ENCODE measurements at regions not wholly inside any gene's neighbourhood (a gene's known extent, or its start where the extent isn't known, plus 50 kb on each side); places are given as distances from the start of the nearest gene placed in this dataset.

DNA sequence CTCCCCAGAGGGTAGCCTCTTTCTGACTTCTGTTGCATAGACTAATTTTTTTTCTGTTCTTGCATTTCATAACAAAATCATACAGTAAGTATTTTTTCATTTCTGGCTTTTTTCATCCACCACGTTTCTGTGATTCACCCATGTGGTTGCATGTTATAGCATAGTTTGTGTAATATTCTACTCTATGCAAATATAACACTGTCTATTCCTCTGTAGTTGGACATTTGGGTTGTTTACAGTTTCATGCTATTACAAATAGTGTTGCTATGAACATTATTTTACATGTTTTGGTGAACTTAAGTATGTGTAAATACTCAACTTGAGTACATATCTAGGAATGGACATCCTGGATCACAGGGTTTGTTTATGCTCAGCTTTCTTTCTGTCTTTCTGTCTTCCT is 187.2 kb upstream of the KCNG1 start:
- TF ChIP-seq ESRRG (CRISPR knock-in tag; IDR thresholded peaks at IDR 0.05): no peak
- TF ChIP-seq, protein P1, sequence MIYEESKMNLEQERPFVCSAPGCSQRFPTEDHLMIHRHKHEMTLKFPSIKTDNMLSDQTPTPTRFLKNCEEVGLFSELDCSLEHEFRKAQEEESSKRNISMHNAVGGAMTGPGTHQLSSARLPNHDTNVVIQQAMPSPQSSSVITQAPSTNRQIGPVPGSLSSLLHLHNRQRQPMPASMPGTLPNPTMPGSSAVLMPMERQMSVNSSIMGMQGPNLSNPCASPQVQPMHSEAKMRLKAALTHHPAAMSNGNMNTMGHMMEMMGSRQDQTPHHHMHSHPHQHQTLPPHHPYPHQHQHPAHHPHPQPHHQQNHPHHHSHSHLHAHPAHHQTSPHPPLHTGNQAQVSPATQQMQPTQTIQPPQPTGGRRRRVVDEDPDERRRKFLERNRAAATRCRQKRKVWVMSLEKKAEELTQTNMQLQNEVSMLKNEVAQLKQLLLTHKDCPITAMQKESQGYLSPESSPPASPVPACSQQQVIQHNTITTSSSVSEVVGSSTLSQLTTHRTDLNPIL (CRISPR knock-in tag; IDR thresholded peaks at IDR 0.05; ENCODE audit: low read depth): no peak
- no peak for TF ChIP-seq GLIS3 (CRISPR knock-in tag; IDR thresholded peaks at IDR 0.05)
- TF ChIP-seq, protein P2, sequence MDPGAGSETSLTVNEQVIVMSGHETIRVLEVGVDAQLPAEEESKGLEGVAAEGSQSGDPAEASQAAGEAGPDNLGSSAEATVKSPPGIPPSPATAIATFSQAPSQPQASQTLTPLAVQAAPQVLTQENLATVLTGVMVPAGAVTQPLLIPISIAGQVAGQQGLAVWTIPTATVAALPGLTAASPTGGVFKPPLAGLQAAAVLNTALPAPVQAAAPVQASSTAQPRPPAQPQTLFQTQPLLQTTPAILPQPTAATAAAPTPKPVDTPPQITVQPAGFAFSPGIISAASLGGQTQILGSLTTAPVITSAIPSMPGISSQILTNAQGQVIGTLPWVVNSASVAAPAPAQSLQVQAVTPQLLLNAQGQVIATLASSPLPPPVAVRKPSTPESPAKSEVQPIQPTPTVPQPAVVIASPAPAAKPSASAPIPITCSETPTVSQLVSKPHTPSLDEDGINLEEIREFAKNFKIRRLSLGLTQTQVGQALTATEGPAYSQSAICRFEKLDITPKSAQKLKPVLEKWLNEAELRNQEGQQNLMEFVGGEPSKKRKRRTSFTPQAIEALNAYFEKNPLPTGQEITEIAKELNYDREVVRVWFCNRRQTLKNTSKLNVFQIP (CRISPR knock-in tag; IDR thresholded peaks at IDR 0.05; ENCODE audit: borderline replicate concordance, low read depth): no peak
- ATAC-seq: no peak

DNA sequence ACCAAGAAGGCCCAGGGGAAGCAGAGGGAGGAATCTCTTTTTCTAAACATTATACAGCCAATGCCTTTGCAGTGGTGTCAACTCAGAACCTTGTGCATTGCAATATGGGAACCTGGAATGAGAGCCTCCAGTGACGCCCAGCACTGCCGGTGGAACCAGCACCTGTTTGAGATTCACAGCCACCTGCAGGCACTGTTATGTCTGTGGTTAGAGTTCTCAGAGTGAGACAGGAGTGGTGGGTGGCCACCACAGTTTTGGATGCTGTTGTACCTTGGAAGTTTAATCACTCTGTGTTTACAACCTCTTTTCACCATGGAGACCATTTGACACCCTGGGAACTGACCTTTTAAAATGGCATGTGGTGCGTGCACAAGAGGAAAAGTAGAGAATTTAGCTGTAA is 185.3 kb upstream of the KCNG1 start:
- ATAC-seq: no peak
- TF ChIP-seq, protein P3, sequence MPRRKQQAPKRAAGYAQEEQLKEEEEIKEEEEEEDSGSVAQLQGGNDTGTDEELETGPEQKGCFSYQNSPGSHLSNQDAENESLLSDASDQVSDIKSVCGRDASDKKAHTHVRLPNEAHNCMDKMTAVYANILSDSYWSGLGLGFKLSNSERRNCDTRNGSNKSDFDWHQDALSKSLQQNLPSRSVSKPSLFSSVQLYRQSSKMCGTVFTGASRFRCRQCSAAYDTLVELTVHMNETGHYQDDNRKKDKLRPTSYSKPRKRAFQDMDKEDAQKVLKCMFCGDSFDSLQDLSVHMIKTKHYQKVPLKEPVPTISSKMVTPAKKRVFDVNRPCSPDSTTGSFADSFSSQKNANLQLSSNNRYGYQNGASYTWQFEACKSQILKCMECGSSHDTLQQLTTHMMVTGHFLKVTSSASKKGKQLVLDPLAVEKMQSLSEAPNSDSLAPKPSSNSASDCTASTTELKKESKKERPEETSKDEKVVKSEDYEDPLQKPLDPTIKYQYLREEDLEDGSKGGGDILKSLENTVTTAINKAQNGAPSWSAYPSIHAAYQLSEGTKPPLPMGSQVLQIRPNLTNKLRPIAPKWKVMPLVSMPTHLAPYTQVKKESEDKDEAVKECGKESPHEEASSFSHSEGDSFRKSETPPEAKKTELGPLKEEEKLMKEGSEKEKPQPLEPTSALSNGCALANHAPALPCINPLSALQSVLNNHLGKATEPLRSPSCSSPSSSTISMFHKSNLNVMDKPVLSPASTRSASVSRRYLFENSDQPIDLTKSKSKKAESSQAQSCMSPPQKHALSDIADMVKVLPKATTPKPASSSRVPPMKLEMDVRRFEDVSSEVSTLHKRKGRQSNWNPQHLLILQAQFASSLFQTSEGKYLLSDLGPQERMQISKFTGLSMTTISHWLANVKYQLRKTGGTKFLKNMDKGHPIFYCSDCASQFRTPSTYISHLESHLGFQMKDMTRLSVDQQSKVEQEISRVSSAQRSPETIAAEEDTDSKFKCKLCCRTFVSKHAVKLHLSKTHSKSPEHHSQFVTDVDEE (CRISPR knock-in tag; IDR thresholded peaks at IDR 0.05): no peak
- TF ChIP-seq ZNF565 (CRISPR knock-in tag; conservative IDR thresholded peaks at IDR 0.05; ENCODE audit: low read depth) (no peak), ZNF70 (CRISPR knock-in tag; IDR thresholded peaks at IDR 0.05) (no peak), OSR1 (CRISPR knock-in tag; IDR thresholded peaks at IDR 0.05) (no peak), ARNTL (CRISPR knock-in tag; IDR thresholded peaks at IDR 0.05; ENCODE audit: borderline replicate concordance, low read depth) (no peak), CSDC2 (CRISPR knock-in tag; IDR thresholded peaks at IDR 0.05) (no peak), TOX (CRISPR knock-in tag; IDR thresholded peaks at IDR 0.05; ENCODE audit: borderline replicate concordance) (no peak), SNAI2 (CRISPR knock-in tag; IDR thresholded peaks at IDR 0.05) (no peak), BACH2 (CRISPR knock-in tag; IDR thresholded peaks at IDR 0.05; ENCODE audit: borderline replicate concordance) (no peak), ZNF8 (CRISPR knock-in tag; IDR thresholded peaks at IDR 0.05) (no peak)
- TF ChIP-seq, protein P1 (CRISPR knock-in tag; IDR thresholded peaks at IDR 0.05; ENCODE audit: low read depth): no peak
- TF ChIP-seq, protein P4, sequence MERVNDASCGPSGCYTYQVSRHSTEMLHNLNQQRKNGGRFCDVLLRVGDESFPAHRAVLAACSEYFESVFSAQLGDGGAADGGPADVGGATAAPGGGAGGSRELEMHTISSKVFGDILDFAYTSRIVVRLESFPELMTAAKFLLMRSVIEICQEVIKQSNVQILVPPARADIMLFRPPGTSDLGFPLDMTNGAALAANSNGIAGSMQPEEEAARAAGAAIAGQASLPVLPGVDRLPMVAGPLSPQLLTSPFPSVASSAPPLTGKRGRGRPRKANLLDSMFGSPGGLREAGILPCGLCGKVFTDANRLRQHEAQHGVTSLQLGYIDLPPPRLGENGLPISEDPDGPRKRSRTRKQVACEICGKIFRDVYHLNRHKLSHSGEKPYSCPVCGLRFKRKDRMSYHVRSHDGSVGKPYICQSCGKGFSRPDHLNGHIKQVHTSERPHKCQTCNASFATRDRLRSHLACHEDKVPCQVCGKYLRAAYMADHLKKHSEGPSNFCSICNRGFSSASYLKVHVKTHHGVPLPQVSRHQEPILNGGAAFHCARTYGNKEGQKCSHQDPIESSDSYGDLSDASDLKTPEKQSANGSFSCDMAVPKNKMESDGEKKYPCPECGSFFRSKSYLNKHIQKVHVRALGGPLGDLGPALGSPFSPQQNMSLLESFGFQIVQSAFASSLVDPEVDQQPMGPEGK (CRISPR knock-in tag; IDR thresholded peaks at IDR 0.05; ENCODE audit: borderline replicate concordance): no peak
- TF ChIP-seq, protein P2 (CRISPR knock-in tag; IDR thresholded peaks at IDR 0.05; ENCODE audit: borderline replicate concordance, low read depth): no peak

DNA sequence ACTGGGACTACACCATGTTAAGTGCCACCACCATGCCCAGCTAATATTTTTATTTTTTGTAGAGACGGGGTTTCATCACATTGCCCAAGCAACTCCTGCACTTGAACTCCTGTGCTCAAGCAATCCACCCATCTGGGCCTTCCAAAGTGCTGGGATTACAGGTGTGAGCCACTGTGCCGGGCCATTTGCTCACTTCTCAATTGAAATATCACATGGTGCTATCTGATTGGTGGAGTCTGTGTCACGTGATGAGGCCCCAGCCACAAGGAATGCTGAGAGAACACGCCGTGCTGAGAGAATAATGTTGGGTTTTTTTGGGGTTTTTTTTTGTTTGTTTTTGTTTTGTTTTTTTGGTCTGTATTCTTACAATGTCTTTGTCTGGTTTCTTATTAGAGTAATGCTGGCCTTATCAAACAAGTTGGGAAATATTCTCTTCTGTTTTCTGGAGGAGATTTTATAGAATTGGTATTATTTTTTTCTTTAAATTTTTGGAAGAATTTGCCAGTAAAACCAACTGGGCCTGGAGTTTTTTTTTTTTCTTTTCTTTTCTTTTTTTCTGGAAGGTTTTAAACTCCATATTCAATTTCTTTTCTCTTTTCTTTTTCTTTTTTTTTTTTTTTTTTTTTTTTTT is 183.2 kb upstream of the KCNG1 start:
- no peak for ATAC-seq
- TF ChIP-seq, protein P5, sequence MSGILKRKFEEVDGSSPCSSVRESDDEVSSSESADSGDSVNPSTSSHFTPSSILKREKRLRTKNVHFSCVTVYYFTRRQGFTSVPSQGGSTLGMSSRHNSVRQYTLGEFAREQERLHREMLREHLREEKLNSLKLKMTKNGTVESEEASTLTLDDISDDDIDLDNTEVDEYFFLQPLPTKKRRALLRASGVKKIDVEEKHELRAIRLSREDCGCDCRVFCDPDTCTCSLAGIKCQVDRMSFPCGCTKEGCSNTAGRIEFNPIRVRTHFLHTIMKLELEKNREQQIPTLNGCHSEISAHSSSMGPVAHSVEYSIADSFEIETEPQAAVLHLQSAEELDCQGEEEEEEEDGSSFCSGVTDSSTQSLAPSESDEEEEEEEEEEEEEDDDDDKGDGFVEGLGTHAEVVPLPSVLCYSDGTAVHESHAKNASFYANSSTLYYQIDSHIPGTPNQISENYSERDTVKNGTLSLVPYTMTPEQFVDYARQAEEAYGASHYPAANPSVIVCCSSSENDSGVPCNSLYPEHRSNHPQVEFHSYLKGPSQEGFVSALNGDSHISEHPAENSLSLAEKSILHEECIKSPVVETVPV (CRISPR knock-in tag; IDR thresholded peaks at IDR 0.05): no peak
- TF ChIP-seq GLIS3 (CRISPR knock-in tag; IDR thresholded peaks at IDR 0.05) (no peak), RARB (CRISPR knock-in tag; IDR thresholded peaks at IDR 0.05) (no peak), BACH2 (CRISPR knock-in tag; IDR thresholded peaks at IDR 0.05; ENCODE audit: borderline replicate concordance) (no peak), TCF4 (CRISPR knock-in tag; IDR thresholded peaks at IDR 0.05; ENCODE audit: borderline replicate concordance) (no peak), SNAI2 (CRISPR knock-in tag; IDR thresholded peaks at IDR 0.05) (no peak), PPARA (CRISPR knock-in tag; IDR thresholded peaks at IDR 0.05; ENCODE audit: borderline replicate concordance) (no peak), ZFP3 (CRISPR knock-in tag; IDR thresholded peaks at IDR 0.05) (no peak)
- TF ChIP-seq, protein P3 (CRISPR knock-in tag; IDR thresholded peaks at IDR 0.05): no peak
- TF ChIP-seq, protein P1 (CRISPR knock-in tag; IDR thresholded peaks at IDR 0.05; ENCODE audit: low read depth): no peak

All from SK-N-SH treated with all-trans-retinoic acid at 6 μM for 48 hours (cell line).